WERI-Rb-1 (cell line): ENCODE measurements at regions not wholly inside any gene's neighbourhood (a gene's known extent, or its start where the extent isn't known, plus 50 kb on each side); places are given as distances from the start of the nearest gene placed in this dataset.

Experiments used
- DNase-seq: peaks from one replicate; pipeline ENCODE4 v3.0.0-alpha.2; 2020
- H3K27ac ChIP-seq: fragments of 250-450 bp; sonication (Bioruptor Pico); 2 replicates; pipeline ENCODE4 v1.5.1; 2020; ENCODE audit warnings: mild to moderate bottlenecking, moderate library complexity
- H3K27me3 ChIP-seq: fragments of 250-450 bp; sonication (Bioruptor Pico); 2 replicates; pipeline ENCODE4 v1.5.1; 2021; ENCODE audit warnings: mild to moderate bottlenecking, low read depth, moderate library complexity; ENCODE audit not compliant: insufficient read depth, severe bottlenecking
- H3K36me3 ChIP-seq: fragments of 250-450 bp; sonication (Bioruptor Pico); 2 replicates; pipeline ENCODE4 v1.5.1; 2020; ENCODE audit warnings: mild to moderate bottlenecking, moderate library complexity
- H3K4me3 ChIP-seq: 2 replicates; pipeline ENCODE4 v1.5.1; 2011; ENCODE audit warnings: low read depth, mild to moderate bottlenecking, control low read depth, low read length
- H3K9me3 ChIP-seq: fragments of 250-450 bp; sonication (Bioruptor Pico); 2 replicates; pipeline ENCODE4 v1.5.1; 2021; ENCODE audit warnings: mild to moderate bottlenecking, moderate library complexity; ENCODE audit not compliant: severe bottlenecking
- TF ChIP-seq, protein P1 (sequence below): IDR thresholded peaks from 2 replicates; pipeline ENCODE4 v1.5.1; 2011; ENCODE audit warnings: low read depth, mild to moderate bottlenecking, control low read depth, inconsistent platforms, low read length

DNA sequence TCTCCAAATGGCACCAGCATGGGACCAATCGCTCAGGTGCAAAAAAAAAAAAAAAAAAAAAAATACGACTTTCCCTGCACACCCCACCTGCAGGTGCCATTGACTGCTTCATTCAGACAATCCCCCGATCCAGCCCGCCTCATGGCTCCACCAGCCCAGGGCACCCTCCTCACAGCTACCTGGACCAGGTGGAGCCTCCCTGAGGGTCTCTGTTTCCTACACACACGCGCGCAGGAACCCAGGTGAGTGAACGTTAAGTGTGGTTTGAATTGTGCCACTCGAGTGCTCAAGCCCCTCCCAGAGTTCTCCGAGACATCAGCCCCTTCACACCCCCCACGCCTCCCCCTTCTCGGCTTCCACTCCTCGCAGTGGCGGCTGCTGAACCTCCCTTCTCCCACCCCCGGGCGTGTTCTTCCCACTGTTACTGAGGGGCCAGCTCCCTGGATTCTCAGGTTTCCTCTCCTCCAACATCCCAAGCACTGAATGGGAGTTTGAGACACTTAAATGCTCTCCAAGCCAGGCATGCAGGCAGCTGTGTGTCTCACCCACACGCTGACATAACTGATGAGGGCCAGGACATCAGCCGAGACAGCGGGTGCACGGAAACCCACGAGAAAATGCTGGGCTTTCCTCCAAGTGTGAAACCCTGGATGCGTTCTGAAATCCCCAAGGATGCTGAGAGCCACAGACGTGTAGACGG is 88.8 kb upstream of the SNTG2 start:
- DNase-seq, result no peak
- H3K27ac ChIP-seq, result no peak overlapping the region
- no peak overlapping the region for H3K4me3 ChIP-seq
- TF ChIP-seq, protein P1, sequence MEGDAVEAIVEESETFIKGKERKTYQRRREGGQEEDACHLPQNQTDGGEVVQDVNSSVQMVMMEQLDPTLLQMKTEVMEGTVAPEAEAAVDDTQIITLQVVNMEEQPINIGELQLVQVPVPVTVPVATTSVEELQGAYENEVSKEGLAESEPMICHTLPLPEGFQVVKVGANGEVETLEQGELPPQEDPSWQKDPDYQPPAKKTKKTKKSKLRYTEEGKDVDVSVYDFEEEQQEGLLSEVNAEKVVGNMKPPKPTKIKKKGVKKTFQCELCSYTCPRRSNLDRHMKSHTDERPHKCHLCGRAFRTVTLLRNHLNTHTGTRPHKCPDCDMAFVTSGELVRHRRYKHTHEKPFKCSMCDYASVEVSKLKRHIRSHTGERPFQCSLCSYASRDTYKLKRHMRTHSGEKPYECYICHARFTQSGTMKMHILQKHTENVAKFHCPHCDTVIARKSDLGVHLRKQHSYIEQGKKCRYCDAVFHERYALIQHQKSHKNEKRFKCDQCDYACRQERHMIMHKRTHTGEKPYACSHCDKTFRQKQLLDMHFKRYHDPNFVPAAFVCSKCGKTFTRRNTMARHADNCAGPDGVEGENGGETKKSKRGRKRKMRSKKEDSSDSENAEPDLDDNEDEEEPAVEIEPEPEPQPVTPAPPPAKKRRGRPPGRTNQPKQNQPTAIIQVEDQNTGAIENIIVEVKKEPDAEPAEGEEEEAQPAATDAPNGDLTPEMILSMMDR, result no peak
- no peaks in the 10 kb centered on the region for H3K27me3 ChIP-seq
- H3K36me3 ChIP-seq, result no peaks in the 10 kb centered on the region
- no peaks in the 10 kb centered on the region for H3K9me3 ChIP-seq

DNA sequence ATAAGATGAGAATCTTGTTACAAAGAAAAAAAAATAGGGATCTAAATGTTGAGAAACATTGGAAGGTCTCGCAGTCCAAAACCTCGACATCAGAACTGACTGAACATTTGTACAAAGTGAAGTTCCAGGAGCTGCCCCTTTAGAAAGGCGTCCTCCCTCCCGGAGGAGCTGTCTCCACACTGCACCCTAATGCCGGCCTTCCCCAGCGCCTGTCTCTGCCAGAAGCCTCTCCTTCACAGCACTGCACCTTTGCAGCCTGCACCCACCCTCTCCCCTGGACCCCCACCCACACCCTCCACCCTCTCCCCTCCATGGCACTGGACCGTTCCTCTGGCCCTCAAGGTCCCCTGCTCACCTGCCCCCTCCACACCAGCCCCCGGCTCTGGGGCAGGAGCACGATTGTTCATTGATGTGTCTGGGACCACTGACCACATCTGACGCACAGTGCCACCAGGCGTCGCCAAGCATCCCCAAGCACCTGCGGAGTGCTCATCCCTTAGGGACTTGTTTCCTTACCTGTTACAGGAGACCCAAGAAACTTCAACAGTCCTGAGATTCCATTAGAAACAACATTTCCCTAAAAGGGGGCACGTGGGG is 90.3 kb upstream of the SNTG2 start:
- H3K4me3 ChIP-seq, result no peak overlapping the region
- TF ChIP-seq, protein P1, result no peak
- no peaks in the 10 kb centered on the region for H3K36me3 ChIP-seq
- no peaks in the 10 kb centered on the region for H3K27me3 ChIP-seq
- no peak for DNase-seq
- no peak overlapping the region for H3K27ac ChIP-seq
- no peaks in the 10 kb centered on the region for H3K9me3 ChIP-seq

DNA sequence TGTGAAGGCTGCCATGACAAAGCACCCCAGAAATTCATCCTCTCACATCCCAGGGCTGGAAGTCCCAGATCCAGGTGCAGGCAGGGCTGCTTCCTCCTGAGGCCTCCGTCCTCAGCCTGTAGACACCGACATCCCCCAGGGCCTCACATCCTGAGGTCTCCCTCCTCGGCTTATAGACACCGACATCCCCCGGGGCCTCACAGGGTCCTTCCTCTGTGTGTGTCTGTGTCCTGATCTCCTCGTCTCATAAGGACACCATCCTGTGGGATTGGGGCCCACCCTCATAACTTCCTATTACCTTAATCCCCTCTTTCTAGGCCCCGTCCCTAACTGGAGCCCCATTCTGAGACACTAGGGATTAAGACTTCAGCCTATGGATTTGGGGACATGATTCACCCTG is 92.0 kb upstream of the SNTG2 start:
- TF ChIP-seq, protein P1, result no peak
- DNase-seq, result no peak

DNA sequence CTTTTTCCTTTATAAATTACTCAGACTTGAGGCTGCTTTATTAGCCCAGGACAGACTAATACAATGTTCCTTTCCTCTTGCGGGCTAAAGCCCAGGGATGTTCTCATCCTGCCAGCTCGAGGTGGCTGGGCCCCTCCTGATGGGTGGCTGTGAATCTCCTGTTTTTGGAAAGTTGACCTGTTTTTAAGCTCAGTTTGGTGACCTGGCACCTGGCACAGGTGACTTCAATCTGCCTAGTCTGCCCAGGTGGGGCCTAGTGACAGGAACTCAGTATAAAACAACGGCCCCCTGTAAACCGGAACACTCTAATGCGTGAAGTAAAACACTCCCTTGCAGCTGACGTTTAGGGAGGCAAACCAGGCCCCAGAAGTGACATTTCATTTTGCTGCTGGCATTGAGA is 92.7 kb upstream of the SNTG2 start:
- Histone ChIP-seq H3K4me3 (no peak overlapping the region), H3K27ac (no peak overlapping the region), H3K27me3 (no peaks in the 10 kb centered on the region), H3K9me3 (no peaks in the 10 kb centered on the region), H3K36me3 (no peaks in the 10 kb centered on the region)
- no peak for DNase-seq
- TF ChIP-seq, protein P1, result no peak

More for the DNA sequence above, 92.0 kb upstream of the SNTG2 start:
- Histone ChIP-seq H3K9me3 (no peaks in the 10 kb centered on the region), H3K27ac (no peak overlapping the region), H3K36me3 (no peaks in the 10 kb centered on the region), H3K4me3 (no peak overlapping the region), H3K27me3 (no peaks in the 10 kb centered on the region)

DNA sequence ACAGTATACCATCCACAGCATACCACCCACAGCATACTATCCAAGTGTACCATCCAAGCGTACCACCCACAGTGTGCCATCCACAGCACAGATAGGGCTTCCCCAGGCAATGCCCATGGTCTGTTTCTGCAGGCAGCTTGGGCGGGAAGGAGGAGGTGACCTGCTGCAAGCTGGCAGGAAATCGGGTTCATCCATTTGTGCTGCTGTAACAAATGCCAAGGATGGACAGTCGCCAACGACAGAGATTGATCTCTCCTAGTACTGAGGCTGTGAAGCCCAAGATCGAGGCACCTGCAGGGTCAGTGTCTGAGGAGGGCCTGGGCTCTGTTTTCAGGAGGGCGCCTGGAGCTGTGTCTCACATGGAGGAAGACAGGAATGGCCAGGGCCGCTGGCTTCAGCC is 93.6 kb upstream of the SNTG2 start:
- Histone ChIP-seq H3K27me3 (no peaks in the 10 kb centered on the region), H3K27ac (no peak overlapping the region), H3K9me3 (no peaks in the 10 kb centered on the region), H3K4me3 (no peak overlapping the region), H3K36me3 (no peaks in the 10 kb centered on the region)
- DNase-seq, result no peak
- TF ChIP-seq, protein P1, result no peak

DNA sequence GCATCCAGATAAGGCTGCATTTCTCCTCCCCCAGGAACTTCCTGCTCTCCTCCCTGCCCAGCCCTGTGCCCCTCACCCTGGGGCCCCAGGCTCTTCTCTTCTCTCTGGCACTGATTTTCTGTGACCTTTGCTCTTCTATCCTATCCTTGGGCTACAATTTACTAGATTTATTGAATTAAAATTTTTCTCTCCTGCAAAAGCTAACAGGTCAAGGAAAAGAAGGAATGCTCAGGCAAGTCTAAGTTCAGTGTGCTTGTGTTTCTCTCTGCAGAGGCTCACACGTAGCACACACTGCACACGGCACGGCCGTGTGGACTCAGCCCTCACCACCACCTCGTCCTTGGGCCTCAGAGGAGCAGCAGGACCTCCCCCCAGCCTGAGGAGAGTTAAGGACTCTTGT is 94.2 kb upstream of the SNTG2 start:
- H3K9me3 ChIP-seq, result no peaks in the 10 kb centered on the region
- no peaks in the 10 kb centered on the region for H3K36me3 ChIP-seq
- no peak for DNase-seq
- no peak overlapping the region for H3K4me3 ChIP-seq
- TF ChIP-seq, protein P1, result no peak
- no peaks in the 10 kb centered on the region for H3K27me3 ChIP-seq
- no peak overlapping the region for H3K27ac ChIP-seq
